ENCODE measurements at regions not wholly inside any gene's neighbourhood (a gene's known extent, or its start where the extent isn't known, plus 50 kb on each side); places are given as distances from the start of the nearest gene placed in this dataset.

GRCh38 chr19:30719189-30719998, 347.2 kb downstream of the ZNF536 start:
- DNase-seq = no peak

- DNase-seq = no peak
Measured at GRCh38 chr19:30718707-30719106, 346.5 kb downstream of the ZNF536 start.

- no peak for DNase-seq
Measured at GRCh38 chr19:30718014-30718413, 345.8 kb downstream of the ZNF536 start.

GRCh38 chr19:30717381-30717780, 345.2 kb downstream of the ZNF536 start:
- DNase-seq = no peak

- DNase-seq = no peak
Measured at GRCh38 chr19:30712431-30713337, 340.5 kb downstream of the ZNF536 start.

- DNase-seq = no peak
Measured at GRCh38 chr19:30711826-30712225, 339.6 kb downstream of the ZNF536 start.

GRCh38 chr19:30711296-30711695, 339.1 kb downstream of the ZNF536 start:
- DNase-seq = no peak

- no peak for DNase-seq
Measured at GRCh38 chr19:30710721-30711120, 338.5 kb downstream of the ZNF536 start.

GRCh38 chr19:30708416-30709178, 336.4 kb downstream of the ZNF536 start:
- no peak for DNase-seq

- DNase-seq = no peak
Measured at GRCh38 chr19:30704771-30705330, 332.7 kb downstream of the ZNF536 start.

- no peak for DNase-seq
Measured at GRCh38 chr19:30703645-30704044, 331.5 kb downstream of the ZNF536 start.

GRCh38 chr19:30701178-30701577, 329.0 kb downstream of the ZNF536 start:
- DNase-seq = no peak

- DNase-seq = no peak
Measured at GRCh38 chr19:30699871-30700280, 327.7 kb downstream of the ZNF536 start.

GRCh38 chr19:30696514-30696913, 324.3 kb downstream of the ZNF536 start:
- DNase-seq = no peak

- DNase-seq = no peak
Measured at GRCh38 chr19:30695171-30695875, 323.1 kb downstream of the ZNF536 start.

GRCh38 chr19:30694156-30694755, 322.1 kb downstream of the ZNF536 start:
- no peak for DNase-seq

GRCh38 chr19:30692879-30693503, 320.8 kb downstream of the ZNF536 start:
- no peak for DNase-seq

GRCh38 chr19:30692181-30692811, 320.1 kb downstream of the ZNF536 start:
- no peak for DNase-seq

GRCh38 chr19:30691819-30692166, 319.6 kb downstream of the ZNF536 start:
- no peak for DNase-seq

- no peak for DNase-seq
Measured at GRCh38 chr19:30690935-30691818, 319.0 kb downstream of the ZNF536 start.

Measured in NCI-H1436 treated with DMSO at 0.1 percent for 48 hours (cell line).